ENCODE measurements at regions not wholly inside any gene's neighbourhood (a gene's known extent, or its start where the extent isn't known, plus 50 kb on each side); places are given as distances from the start of the nearest gene placed in this dataset.

GRCh38 chr16:61412562-61412961, 623.7 kb downstream of the CDH8 start:
- H3K4me3 ChIP-seq, result no peak overlapping the region
- no peaks in the 10 kb centered on the region for H3K9me2 ChIP-seq (ENCODE audit: insufficient read depth)
- no peaks in the 10 kb centered on the region for H3K27me3 ChIP-seq (ENCODE audit: insufficient read depth)
- H3K4me2 ChIP-seq, result no peak overlapping the region
- TF ChIP-seq STAT1 (IDR thresholded peaks at IDR 0.05; ENCODE audit: unreplicated experiment) (no peak), EZH2 (IDR thresholded peaks at IDR 0.05; ENCODE audit: low read depth, unreplicated experiment) (no peak), CREB1 (CRISPR knock-in tag; IDR thresholded peaks at IDR 0.05; ENCODE audit: low read depth) (no peak), POLR2AphosphoS5 (IDR thresholded peaks at IDR 0.05; ENCODE audit: low read depth) (no peak), ZNF331 (CRISPR knock-in tag; IDR thresholded peaks at IDR 0.05; ENCODE audit: low read depth) (no peak), ZNF462 (CRISPR knock-in tag; IDR thresholded peaks at IDR 0.05) (no peak), EZH2phosphoT487 (IDR thresholded peaks at IDR 0.05; ENCODE audit: unreplicated experiment) (no peak)
- TF ChIP-seq, protein P1, sequence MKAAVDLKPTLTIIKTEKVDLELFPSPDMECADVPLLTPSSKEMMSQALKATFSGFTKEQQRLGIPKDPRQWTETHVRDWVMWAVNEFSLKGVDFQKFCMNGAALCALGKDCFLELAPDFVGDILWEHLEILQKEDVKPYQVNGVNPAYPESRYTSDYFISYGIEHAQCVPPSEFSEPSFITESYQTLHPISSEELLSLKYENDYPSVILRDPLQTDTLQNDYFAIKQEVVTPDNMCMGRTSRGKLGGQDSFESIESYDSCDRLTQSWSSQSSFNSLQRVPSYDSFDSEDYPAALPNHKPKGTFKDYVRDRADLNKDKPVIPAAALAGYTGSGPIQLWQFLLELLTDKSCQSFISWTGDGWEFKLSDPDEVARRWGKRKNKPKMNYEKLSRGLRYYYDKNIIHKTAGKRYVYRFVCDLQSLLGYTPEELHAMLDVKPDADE (IDR thresholded peaks at IDR 0.05), result no peak
- no peak overlapping the region for H3K27ac Mint-ChIP-seq
- H3K36me3 Mint-ChIP-seq (ENCODE audit: low read depth), result no peaks in the 10 kb centered on the region
- peaks cover 5% of the 10 kb centered on the region; the same call in 2 of the 3 replicates for H3K4me1 Mint-ChIP-seq
- no peak for ATAC-seq
- no peaks in the 10 kb centered on the region for H3K4me1 ChIP-seq (ENCODE audit: insufficient read depth)
- H2AFZ ChIP-seq, result no peak overlapping the region
- no peak overlapping the region for H3K4me3 Mint-ChIP-seq
- H4K20me1 ChIP-seq (replicated peaks; ENCODE audit: insufficient read depth), result no peaks in the 10 kb centered on the region
- H3K36me3 ChIP-seq (ENCODE audit: insufficient read depth), result no peaks in the 10 kb centered on the region
- H3K79me2 ChIP-seq (replicated peaks; ENCODE audit: insufficient read depth), result no peaks in the 10 kb centered on the region
- H3F3A ChIP-seq (replicated peaks; ENCODE audit: low read depth), result no peaks in the 10 kb centered on the region
- no peaks in the 10 kb centered on the region for H3K27me3 Mint-ChIP-seq (ENCODE audit: insufficient read depth, low read depth, poor library complexity)
- H3K27ac ChIP-seq (ENCODE audit: low read depth), result no peak overlapping the region
- no peak for DNase-seq (ENCODE audit: low spot score)
- H3K9me3 Mint-ChIP-seq, result no peaks in the 10 kb centered on the region
